ENCODE measurements at regions not wholly inside any gene's neighbourhood (a gene's known extent, or its start where the extent isn't known, plus 50 kb on each side); places are given as distances from the start of the nearest gene placed in this dataset.

DNA sequence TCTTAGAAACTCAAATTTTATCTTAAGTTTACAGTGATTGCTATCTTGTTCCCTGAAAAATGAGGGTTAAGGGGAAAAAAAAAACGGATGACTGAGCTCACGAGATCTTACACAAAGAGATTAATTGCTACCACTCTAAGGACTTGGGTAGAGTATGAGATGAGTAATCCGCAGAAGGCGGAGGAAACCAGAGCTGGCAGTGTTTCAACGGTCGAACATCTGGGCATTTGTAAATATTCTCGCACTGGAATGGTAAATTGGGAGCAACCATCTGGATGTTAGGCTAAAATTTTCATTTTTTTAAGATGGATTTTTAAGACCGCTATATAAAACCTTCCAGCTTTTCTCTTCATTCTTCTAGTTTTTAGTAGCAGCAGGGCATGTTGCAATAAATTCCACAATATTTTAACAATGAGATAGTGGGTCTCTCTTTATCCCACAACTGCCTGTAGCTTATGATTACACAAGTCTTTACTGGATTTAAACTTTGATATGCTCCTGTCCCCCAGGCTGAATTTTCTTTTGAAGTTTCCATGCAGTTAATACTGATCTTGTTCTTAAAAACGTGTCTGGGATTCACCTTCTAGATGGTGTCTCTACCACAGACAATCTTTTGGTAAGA, 1324.1 kb downstream of the AACS start:
- H3K4me3 ChIP-seq (ENCODE audit: low read depth, low read length): no peak overlapping the region
- TF ChIP-seq CTCF (IDR thresholded peaks at IDR 0.05; ENCODE audit: borderline replicate concordance, insufficient read depth, low read depth, low read length): no peak

- TF ChIP-seq CTCF (IDR thresholded peaks at IDR 0.05; ENCODE audit: borderline replicate concordance, insufficient read depth, low read depth, low read length): no peak
- H3K4me3 ChIP-seq (ENCODE audit: low read depth, low read length): no peak overlapping the region
These were observed 1324.7 kb downstream of the AACS start for GRCh38 chr12:126389961-126390360.

GRCh38 chr12:126390969-126391566, 1325.8 kb downstream of the AACS start:
- TF ChIP-seq CTCF (IDR thresholded peaks at IDR 0.05; ENCODE audit: borderline replicate concordance, insufficient read depth, low read depth, low read length): no peak
- H3K4me3 ChIP-seq (ENCODE audit: low read depth, low read length): no peak overlapping the region

GRCh38 chr12:126396536-126396935, 1331.3 kb downstream of the AACS start:
- H3K4me3 ChIP-seq (ENCODE audit: low read depth, low read length): no peak overlapping the region
- TF ChIP-seq CTCF (IDR thresholded peaks at IDR 0.05; ENCODE audit: borderline replicate concordance, insufficient read depth, low read depth, low read length): no peak

GRCh38 chr12:126397071-126397581, 1331.9 kb downstream of the AACS start:
- no peak for TF ChIP-seq CTCF (IDR thresholded peaks at IDR 0.05; ENCODE audit: borderline replicate concordance, insufficient read depth, low read depth, low read length)

GRCh38 chr12:126397660-126398059, 1332.4 kb downstream of the AACS start:
- no peak overlapping the region for H3K4me3 ChIP-seq (ENCODE audit: low read depth, low read length)
- TF ChIP-seq CTCF (IDR thresholded peaks at IDR 0.05; ENCODE audit: borderline replicate concordance, insufficient read depth, low read depth, low read length): no peak

More at GRCh38 chr12:126397071-126397581, 1331.9 kb downstream of the AACS start:
- H3K4me3 ChIP-seq (ENCODE audit: low read depth, low read length): no peak overlapping the region

DNA sequence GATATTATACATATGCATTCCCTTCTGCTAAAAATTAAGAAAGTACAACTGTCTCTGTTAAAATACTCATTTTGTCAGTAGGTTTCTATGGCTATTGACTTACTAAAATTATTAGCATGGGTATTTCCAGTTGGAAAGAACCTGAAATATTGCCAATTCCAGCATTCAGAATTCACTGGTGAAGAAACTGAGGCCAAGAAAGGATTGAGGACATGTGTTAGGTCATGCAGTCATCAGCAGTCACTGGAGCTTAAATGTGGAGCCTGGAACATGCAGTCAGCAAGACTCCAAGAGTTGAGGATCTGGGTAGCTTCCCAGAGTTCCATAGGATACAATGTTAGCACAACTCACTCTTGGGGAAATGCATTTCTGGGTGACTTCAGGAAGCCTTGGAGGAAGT, 1335.6 kb downstream of the AACS start:
- no peak overlapping the region for H3K4me3 ChIP-seq (ENCODE audit: low read depth, low read length)
- no peak for TF ChIP-seq CTCF (IDR thresholded peaks at IDR 0.05; ENCODE audit: borderline replicate concordance, insufficient read depth, low read depth, low read length)

Measured in GM12875 (cell line).